ENCODE measurements at regions not wholly inside any gene's neighbourhood (a gene's known extent, or its start where the extent isn't known, plus 50 kb on each side); places are given as distances from the start of the nearest gene placed in this dataset.

- no peak for DNase-seq
Observed at GRCh38 chr4:178448372-178449035, 1006.3 kb upstream of the AGA start.

DNA sequence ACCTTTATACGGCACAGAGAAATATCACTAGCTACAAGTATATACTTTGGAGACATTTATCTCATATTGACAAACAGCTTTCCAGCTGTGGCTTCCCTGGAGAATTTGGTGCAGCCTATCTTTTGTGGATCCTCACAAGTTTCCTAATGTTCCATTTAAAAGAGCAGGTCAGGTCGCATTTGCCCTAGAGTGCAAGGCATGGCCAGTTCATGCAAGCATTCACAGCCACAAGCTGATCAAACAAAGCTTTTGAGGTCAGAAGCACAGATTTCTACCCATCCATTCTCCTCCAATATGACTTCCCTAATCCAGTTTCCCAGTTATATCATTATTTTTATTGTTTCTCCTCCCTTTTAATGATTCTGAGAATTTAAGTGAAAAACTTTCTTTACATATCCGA, 1008.4 kb upstream of the AGA start:
- DNase-seq: no peak

GRCh38 chr4:178453057-178453456, 1010.8 kb upstream of the AGA start:
- DNase-seq: no peak

DNA sequence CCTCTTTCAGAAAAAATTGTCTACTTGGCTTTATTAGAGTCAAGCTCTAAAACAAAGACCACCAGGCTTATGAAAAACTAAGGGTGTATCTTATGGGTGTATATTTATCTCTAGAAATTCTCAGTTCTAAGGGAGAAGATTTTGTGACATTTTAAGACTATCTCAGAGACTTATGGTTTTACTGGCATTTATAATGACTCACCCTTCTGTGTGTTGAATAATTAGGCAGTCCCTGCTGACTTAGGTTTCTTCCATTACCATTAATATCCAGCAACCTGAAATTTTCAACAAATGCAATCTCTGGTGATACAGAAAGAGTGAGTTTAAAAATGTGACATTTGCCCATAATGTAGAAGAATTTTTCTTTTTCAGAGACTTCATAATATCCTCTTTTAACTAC, 1015.0 kb upstream of the AGA start:
- DNase-seq: no peak

DNA sequence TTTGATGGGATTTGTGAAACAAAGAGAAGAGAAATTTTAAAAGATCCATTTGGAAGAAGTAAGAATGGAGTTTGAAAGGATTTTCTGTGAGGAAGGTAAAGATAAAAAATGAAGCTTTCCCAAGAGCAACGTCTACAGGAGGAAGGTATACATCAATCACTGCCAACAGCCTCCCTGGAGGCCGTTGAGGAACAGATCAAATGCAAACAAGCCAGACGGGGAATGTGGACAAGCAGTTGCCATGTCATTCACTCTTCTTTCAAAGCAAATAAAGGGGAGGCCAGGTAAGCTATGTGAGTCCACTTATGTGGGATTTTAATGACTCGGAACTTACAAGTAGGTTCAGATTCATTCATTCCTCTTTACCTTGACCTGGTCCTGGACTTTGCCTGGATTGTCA, 1020.5 kb upstream of the AGA start:
- DNase-seq: no peak

- no peak for DNase-seq
Observed at GRCh38 chr4:178463747-178464146, 1021.5 kb upstream of the AGA start.

DNA sequence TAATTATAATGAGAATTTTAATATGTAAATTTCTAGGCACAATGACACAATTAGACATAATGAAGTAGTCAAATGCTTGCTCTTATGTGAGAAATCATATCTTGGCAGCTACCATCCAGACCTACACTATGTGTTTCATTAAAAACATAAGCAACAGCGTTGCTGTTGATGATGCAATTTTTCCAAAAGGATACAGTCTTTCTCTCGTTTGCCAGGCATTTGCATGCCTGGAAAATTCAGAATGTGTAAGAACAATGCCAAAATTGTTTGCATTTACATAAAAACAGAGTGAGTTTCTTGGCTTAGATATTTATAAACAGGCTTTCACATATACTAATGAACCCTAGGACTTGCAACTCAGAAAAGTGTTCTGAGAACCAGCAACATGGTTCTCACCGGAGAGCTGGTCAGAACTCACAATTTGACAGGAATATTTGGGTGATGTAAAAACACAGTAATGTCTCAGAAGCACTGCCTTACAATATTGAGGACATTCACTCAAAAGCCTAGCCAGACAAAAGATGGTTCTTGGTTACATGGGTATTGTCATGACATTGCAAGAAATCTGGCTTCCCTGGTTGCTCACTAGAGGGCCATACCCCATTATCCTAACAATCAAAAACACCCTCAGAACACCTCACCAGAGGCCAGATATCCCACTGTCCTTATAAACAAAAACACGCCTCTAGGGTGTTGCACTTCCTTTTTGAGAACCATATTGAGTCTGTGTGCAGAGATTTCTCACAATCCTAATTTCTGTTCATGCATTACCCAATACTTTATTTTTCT, 1029.0 kb upstream of the AGA start:
- DNase-seq: no peak

DNA sequence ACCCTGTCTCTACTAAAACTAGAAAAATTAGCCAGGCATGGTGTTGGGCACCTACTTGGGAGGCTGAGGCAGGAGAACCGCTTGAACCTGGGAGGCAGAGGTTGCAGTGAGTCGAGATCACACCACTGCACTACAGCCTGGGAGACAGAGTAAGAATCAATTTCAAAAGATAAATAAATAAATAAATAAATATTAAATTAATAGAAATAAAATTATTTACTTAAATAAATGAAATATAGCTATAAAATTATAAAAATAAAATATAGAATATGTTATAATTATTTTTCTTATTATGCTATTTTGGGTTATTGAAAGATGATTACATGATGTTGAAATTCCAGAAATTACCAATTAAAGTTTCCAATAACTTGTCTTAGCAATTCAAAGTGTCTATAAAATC, 1029.8 kb upstream of the AGA start:
- DNase-seq: no peak

DNA sequence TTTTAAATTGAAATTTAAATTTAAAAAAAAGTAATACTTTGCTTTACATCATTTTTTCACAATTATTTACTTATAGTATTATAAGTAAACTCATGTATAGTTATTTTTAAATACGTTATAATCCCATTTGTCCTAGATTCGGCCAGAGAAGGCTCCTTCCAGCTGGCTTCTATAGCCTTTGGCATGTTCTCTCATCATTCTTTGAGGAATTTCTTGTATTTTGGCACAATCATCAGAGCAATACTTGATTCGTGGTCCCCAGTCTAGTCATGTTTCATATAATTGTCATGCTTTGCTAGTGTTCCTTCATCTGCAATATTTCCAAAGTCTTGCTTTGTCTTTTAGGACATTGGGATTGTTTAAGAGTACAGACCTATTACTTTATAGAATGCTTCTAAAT, 1037.9 kb upstream of the AGA start:
- DNase-seq: no peak

GRCh38 chr4:178480881-178481280, 1038.6 kb upstream of the AGA start:
- no peak for DNase-seq

DNA sequence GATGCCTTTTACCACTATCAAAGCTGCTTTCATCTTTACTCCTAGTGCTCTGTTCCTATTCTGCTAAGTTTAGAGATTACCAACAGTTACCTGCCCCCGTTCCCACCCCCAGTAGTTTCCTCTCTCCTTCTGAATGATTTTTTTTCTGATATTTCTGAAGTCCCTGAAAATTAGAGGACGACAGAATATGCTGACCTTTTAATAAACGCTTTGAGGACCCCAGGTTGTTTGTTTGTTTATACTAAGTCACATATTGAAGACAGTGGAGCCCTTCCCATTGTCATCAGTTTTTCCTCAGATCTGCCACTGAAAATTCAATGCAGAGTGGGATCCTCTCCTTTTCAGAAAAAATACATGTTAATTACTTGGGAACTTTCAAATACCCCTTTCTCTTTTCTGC, 1039.3 kb upstream of the AGA start:
- DNase-seq: no peak

GRCh38 chr4:178523038-178523437, 1080.8 kb upstream of the AGA start:
- DNase-seq: no peak

GRCh38 chr4:178535939-178536579, 1093.8 kb upstream of the AGA start:
- DNase-seq: no peak

DNA sequence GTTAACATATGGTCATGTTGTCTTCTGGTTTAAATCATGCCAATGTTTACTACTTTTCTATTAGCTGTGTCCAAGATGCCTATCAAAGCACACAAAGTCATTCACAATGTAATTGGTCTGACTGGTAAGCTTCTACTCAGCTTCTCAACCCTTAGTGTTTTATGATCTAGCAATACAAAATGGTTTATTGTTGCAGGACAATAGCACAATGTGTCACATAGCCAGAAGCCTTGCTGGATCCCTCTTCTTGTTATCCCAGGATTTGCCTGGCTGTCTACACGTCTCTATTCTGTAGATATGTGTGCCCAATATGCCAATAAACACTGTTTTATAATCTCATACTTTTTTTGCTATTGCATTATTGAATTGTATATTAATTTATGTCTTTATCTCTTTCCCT, 1111.0 kb upstream of the AGA start:
- no peak for DNase-seq

DNA sequence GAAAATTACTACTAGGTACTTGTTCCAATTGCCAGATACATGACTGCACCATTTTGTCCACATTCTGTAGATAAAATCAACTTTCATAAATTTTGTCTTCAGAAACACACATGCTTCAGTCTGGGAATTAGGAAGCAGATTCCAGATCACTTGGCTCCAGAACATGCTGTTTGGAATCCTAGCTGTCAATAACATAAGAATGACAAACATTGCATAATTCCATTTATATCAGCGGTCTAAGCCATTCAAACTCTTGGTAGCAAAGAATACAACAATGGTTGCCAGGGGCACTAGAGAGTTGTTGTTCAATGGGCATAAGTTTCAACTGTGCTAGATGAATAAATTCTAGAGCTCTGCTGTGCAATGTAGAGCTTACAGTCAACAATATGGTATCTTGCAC, 1112.1 kb upstream of the AGA start:
- no peak for DNase-seq

DNA sequence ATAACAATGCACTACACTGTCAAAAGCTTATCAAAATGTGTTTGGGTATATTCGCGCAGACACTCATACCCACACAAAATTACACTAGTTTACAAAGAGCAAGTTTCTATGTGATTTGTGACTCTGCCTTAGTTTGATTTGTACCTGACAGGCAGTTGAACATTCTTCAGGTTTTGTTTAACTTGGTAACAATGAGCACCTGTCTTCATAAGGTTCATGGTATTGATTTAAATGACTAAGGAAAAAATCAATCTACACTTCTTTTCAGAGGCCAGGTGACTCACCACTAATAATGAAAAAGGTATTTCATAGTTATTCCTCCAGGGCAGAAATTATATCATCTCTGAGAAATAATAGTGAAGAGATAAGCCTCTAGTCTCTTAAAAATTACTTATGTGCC, 1114.6 kb upstream of the AGA start:
- DNase-seq: no peak

DNA sequence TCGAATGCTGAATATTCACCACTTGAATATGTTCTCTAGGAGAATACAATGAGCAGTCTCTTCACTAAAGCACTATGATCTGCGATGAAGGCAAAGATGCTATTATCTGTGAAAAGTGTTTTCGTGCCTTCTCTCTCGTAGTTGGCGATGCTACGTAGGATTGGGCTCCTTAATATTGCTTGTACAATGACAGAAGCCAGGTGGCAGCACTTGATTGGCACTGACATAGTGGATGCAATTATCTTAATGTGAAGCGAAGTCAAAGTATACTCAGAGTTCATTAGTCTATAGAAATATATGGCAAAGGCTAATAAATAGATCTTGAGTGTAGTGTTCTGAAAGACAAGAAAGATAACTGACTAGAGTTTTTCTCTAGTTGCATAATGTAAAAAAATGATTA, 1135.7 kb upstream of the AGA start:
- DNase-seq: no peak

- DNase-seq: no peak
Observed at GRCh38 chr4:178595500-178596138, 1153.4 kb upstream of the AGA start.

DNA sequence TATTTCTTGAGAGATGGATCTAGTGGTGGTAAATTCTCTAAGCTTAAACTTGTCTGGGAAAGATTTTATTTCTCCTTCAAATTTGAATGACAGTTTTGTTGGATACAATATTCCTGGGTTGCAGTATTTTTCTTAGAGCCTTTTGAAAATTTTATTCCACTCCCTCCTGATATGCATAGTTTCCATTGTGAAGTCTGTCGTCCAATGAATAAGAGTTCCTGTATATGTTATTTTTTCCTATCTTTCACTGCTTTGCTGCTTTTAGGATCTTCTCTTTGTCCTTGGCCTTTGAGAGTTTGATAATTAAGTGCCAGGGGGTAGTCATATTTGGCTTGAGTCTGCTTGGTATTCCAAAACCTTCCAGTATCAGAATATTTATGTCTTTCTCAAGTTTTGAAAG, 1156.4 kb upstream of the AGA start:
- DNase-seq: no peak

DNA sequence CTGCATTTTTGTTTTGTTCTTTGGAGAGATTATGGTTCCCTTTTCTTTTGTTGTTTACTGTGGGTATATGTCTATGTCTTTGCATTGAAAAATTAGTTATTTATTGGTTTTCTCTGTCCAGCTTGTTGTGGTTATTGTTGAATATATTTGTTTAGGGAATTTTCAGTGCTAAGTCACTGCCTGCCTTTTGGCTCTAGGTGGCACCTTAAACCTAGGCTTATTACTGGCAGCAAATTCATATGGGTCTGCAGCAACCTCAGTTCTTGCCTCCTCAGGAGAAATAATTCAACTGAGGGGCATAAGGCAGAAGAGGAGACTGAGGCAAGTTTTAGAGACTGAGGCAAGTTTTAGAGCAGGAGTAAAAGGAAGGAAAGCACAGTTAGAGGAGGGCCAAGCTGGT, 1157.3 kb upstream of the AGA start:
- no peak for DNase-seq

DNA sequence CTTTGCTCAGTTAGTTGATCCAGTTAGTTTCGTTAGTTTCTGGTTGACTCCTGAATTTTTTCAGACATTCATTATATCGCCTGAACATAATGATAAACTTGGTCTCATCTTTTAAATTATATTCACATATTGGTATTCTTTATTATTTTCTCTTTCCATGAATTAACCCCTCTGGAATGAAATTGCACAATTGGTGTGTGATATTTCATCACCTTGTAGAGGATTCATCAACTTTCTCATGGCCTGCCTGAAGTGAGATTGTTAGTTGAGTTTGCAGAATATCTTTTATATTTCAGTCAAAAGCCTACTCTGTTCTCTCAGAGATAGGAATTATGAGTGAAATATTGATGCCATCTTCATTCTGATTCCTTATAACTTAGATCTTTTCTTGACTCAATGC, 1160.6 kb upstream of the AGA start:
- no peak for DNase-seq

GRCh38 chr4:178611062-178611461, 1168.8 kb upstream of the AGA start:
- DNase-seq: no peak

DNA sequence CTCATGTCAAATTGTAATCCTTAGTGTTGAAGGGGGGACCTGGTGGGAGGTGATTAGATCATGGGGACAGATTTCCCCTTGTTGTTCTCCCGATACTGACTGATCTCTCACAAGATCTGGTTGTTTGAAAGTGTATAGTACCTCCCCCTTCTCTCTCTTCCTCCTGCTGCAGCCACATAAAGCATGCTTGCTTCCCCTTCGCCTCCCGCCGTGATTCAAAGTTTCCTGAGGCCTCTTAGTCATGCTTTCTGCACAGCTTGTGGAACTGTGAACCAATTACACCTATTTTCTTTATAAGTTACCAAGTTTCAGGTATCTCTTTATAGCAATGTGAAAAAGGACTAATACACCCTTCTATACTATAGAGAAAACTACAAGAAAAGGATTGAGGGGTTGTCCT, 1170.5 kb upstream of the AGA start:
- DNase-seq: no peak

DNA sequence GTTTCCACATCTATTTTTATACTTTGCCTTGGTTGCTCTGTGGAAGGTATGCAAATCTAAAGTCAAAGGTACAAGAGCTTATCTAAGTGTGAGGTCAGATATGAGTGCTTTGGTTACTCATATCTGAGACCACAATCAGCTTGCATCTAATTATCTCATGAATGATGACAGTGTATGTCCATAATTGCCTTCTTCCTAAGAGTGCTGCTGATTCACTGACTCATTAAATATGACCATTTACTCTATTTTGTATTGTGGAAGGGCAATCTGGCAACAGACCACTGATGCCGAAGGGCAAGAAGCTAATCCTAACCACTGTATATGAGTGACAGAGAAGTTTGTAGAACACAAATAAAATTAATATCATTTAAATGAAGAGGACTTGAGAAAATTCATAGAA, 1190.2 kb upstream of the AGA start:
- DNase-seq: no peak

Data from NCI-H226 (cell line).